GM19240 (cell line): ENCODE measurements at regions not wholly inside any gene's neighbourhood (a gene's known extent, or its start where the extent isn't known, plus 50 kb on each side); places are given as distances from the start of the nearest gene placed in this dataset.

Experiments
- DNase-seq: peaks from one replicate; pipeline ENCODE4 v3.0.0; 2011; ENCODE audit warnings: low spot score; ENCODE audit not compliant: insufficient read length

DNA sequence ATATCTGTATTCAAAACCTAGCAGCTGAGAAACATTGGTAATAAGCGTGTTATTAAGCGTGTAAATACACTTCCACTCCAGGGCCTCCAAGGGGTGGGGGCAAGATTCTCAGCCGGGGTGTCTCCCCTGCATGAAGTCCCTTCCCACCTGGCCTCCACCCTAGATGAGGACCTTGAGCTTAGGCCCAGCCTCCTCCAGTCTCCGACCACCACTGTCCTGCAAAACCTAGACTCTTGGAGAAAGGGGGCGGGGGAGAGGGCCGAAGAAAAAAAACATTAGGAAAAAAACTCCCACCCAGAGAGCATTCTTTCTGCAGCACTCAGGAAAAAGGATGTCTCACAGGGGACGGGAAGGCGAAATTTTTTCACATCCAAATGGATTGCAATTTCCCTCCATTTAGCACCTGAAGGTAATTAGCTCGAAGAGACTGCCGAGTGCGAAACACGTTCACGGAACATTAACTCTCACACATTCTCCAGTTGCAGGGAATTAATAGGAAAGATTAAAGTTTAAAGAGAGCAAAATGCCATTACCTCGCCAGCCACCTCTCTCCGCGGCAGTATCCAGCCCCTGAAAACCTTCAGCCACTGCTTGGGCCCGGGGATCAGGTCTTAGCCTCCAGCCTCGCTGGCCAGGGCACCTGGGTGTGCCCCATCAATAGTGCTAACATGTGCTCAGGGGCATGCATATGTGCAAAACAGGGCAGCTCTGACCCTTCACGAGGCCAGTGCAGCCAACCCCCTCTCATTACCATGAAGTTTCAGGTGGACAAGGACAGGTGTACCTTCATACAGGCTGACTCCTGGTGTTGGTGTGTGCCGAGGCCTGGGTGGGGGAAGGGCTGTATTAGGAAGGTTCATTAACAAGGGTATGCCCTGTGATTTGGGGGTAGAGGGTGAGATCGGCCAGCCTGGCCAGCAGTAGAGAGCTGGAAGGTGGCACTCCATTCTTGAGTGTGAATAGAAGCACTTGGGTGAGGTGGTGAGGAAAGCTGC lies 77.2 kb downstream of the HIF1AN start:
- DNase-seq = no peak

DNA sequence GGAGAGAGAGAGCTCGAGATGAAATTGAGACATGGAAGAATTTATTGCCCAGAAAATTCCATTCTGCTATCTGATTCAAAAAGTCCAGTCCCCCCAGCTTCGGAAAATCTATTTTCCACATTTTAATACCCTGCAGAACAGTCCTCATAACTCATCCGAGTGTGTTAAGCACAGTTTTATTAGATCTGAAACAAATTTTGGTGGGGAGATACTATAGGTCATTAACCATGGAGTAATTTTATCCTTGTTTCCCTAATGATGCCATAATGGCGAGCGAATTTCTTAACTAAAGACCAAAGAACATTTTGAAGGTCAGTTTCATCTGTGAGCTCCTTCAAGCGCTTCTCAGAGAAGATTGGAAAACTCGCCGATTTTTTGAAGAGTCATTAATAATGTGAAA lies 78.1 kb downstream of the HIF1AN start:
- DNase-seq = no peak

DNA sequence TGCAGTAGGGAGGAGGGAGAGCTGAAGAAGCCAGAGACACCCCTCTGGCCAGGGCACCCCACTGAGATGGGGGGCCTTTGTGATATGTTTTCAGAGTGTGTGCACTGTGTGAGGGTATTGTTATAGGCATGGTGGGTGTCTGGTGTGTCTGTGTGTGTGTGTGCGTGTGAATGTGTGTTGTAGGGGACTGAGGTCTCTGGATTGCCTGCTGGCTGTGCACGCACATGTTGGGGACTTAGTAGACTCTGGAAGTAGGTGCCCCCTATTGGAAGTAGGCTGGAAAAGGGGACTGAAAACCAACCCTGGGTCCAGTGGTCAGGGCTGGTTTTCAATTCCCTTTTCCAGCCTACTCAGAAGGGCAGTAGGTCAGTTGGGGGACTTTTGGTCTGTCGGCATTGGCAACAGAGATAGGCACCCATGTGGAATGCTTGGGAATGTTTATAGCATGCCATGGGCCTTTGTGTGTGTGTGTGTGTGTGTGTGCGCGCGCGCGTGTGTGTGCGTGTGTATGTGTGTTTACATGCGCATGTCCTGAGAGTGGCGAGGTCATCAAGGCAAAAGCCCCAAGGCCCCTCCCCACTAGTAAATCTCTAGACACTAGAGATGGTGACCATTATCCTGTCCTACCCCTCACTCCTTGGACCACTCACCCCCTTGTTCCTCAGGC lies 78.8 kb downstream of the HIF1AN start:
- DNase-seq = no peak

DNA sequence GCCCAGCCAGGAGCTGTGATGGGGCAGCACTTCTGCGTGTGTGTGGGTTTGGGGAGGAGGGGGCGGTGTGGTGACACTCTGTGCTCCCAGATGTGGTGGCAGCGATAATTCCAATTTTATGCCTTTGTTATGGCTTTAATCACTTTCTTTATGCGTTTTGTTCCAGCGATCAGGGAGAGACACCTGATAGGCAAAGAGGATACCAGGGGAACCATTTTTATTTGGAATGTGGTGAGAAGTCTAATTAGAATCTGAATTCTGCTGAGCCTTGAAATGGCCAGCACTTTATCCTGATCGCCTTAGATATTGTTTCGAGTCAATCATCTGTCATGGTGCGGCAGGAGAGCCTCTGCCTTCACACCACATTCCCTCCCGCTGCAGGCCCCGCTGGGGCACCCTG lies 79.5 kb downstream of the HIF1AN start:
- no peak for DNase-seq

DNA sequence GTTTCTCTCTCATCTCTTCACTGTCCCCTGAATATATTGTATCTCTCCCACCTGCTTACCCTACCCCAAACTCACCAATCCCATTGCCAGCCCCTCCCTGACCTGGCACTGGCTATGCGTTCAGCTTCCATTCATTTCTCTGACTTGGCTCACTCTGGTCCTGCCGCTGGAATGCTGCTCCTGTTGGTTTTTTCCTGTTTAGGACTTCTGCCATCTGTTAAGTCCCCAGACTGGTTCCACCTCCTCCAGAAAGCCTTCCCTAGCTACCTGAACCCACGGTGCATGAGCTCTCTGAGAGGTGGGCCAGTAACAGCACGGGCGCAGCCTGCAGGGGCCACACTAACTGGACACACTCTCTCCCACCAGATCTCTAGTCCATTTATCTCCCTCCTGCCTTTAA lies 80.2 kb downstream of the HIF1AN start:
- DNase-seq = no peak

DNA sequence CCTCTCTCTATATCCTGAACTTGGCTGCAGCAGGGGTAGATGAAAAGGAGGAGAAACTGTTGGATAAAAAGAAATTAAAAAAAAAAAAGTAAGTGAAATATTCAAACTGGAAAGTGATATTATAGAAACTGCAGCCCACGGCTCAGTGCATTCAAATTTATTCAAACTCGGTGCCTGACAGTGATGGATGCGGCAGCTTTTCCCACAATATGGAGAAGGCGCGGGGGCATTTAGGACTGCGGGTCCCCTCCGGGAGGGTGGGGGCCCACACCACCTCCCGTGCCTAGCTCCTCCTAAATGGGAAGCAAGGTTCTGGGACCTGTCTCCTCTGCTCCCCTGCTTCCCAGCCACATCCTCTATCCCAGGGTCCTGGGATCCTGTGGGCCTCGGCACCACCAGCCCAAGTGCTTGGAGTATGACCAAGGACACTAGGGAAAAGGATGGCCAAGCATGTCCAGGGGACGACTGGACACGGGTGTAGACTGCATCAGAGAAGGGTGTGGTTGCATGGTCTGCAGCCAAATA lies 82.4 kb downstream of the HIF1AN start:
- no peak for DNase-seq

DNA sequence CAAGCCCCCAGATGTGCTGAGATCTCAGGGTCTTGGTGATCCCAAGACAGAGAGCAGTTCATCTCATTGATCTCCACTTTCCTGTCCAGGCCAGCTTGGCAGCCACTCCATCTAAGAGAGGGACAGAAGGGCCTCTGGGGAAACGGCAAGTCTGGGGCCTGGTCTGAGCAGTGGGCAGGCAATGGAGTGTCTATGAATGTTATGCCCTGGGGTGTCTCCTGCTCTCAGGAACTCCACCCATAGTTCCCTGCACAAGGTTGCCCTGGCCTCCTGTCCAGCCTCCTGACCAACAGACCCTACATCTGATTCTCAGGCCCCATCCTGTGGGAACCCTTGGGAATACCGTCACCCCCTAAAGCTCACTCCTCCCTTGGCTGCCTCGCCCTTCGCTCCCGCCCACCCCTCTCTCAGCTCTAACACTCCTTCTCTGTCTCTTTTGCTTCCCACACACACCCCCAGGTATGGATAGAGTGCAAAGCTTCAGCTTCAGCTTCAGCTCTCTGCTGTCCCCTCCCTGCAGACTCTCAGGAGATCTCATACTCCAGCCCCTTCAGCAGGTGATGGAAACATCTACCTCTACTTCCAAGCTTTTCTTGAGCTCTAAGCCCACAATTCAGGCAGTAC lies 83.0 kb downstream of the HIF1AN start:
- DNase-seq = no peak

DNA sequence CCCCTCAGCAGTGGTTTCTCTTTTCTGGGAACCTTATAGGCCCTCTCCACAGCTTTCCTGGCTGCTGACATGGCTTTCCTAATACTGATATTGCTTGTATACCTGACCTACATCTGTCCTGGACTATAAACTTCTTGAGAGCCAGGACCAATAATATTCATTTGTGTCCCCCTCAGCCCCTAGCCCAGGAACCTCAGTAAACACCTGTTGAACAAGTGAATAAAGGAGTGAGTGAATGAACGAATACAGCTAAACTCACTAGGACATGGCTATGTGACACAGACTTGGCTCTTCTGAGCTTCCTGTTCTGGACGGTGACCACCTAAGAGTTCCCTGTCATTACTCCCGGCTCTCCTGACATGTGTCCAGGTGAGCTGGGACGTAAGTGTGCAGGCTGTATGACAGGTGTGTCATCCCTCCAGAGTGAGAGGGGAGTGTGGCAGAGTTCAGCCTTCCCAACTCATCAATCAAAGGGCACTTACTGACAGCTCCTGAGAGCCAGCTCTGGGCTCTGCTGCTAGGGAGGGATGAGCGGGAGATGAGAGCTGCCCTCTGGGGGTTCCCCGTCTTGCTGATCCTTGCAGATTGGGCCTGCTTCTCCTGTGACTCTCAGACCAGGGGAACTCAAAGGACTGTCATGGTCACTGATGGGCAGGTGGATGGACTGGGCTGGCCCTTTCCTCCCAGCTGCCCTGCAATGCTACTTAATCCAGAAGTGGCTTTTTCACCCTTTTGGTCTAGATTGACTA lies 84.5 kb downstream of the HIF1AN start:
- DNase-seq = no peak

DNA sequence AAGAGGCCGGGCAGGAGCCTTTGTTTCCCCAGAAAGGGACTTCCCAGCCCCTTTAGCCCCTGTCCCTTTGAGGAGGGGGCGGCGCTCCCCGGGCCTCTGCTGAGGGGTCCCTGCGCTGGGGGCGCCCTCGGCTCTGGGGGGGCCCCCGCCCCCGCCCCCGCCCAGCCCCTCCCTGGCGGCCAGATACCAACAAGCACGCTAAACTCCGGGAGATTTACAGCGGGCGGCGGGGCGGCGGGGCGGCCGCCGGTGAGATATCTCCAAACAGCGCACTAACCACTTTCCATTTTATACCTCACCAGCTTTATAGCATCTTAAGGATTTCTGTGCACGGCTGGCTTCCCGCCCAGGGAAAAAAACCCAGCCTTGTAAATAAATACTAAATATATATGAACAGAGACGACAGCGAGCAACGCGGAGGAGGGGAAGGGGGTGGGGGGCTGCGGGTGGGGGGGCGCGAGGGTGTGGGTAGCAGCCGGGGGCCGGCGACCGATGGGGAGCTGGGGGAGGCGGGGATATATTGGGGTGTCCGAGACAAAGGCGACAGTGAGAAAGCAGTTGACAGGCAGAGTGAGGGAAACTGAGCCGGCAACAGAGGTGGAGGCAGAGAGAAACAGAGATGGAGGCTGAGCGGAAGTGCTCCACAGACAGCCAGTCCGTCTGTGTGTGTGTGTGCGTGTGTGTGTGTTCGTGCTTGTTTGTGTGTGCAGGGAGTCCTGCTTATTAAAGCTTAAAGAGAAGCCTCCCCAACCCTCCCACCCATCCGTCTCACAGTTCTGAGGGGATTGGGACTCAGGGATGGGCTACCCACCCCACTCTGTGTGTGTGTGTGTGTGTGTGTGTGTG lies 85.8 kb downstream of the HIF1AN start:
- no peak for DNase-seq

DNA sequence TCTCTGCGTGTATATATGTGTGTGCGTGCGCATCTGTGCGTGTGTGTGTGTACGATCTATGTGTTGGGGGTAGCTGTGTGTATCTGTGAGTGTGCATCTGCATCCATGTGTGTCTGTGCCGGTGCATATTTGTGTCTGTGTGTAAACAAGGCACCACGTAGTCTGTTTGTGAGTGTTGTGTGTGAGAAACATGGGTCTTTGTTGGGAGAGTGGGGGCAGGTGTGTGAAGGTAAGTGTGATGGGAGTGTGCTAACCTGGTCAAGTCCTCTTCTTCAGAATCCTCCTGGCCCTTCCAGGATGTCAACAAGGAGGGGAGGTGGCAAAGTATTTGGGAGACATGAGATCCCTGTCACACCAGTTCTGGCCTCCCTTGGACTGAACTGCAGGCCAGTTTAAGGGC lies 87.2 kb downstream of the HIF1AN start:
- DNase-seq = no peak

DNA sequence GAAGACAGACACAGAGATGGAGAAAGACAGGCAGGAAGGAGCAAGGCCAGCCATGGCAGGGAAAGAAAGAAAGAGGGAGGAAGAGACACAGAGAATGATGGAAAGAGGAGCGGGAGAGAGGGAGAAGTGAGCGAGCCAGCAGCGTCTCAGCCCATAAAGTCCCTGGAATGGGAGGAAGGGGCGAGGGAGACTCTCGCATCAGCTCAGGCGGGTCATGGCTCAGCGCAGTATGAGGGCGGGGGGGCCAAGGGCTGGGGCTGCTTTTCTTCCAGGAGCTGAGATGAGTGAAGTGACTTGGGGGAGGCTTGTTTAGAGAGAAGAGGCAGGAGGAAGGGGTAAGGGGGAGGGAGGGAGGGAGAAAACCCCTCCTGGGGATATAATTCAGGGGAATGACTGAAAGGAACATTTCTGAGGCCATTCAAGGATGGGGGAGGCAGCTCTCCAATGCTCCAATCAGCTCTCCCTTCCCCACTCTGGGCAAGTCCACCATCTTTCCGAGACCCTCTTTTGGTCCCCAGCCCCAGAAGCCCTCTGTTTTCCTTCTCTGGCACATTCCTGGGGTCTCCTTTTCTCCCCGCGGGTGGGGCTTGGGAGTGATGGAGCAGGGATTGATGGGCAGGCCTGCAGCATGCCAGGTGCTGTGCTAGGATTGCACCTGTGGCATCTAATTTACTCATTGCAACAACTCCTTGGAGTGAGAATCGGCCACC lies 87.9 kb downstream of the HIF1AN start:
- no peak for DNase-seq

DNA sequence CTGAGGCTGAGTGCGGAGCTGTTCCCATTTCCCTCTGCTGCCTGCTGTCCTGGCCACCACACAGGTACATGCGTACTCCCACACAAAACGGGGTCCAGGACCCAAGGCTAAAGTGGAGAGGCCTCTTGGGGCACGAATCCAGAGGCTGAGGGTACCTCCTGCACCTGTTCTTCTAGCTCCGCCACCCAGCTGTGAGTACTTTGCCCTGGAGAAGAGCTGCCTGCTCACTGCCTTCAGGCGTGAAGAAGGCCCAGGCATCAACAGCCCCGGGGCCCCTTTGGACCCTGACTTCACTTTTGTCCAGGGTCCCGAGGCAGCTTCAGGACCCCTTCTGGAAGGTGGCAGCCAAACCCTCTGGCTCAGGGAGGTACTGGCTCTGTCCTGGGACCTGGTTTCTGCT lies 88.6 kb downstream of the HIF1AN start:
- DNase-seq = no peak

DNA sequence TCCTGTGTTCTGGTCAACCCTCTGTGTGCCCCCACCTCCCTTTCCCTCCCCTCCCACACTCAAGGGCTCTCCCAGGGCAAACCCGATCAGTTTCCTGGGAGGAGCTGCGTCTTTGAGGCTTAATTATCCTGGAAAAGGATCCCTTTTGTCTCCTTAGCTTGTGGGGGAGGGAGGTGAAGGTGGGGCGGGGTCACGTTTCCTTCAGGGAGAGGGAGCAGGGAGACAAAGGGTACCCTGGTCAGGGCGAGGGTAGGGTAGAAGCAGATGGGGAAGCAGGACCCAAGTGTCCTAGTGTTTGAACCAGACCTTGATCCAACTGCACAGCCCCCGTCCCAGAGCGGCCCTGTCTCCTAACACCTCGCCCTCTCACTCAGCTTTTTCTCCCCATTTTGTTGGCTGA lies 90.1 kb downstream of the HIF1AN start:
- DNase-seq = no peak

DNA sequence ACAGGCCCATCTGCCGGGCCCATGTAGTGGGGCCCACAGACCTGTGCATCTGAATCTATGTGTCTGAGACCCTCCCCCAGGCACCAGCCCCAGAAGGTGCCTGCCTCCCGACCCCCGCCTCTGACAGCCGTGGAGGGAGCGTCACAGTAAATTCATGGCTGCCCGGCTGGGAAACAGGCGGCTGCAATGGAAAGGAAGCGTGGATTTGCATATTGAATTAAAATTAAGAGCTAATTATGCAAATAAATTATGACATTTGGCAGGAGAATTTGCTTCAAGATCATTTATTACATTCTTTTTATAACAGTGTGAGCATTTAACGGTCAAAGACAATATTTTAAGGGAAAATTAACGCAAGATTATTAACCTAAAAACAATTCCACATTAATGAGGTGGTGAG lies 92.3 kb downstream of the HIF1AN start:
- DNase-seq = no peak

DNA sequence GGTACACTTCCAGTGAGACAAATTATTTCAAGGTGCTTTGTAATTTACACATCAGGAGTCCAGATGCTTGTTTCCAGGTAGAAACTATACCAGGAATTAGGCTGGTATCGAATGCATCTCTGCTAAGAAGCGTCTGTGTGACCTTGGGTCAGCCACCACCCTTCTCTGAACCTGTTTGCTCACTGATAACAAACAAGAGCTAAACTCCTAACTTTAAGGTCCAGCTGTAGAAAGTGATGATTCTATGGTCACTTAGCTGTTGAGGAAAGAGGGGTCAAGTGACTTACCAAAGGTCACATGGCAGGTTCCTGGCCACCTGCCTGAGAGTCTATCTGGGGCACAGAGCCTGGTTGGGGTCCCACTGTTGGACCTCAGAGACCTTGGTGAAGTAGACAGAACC lies 95.4 kb downstream of the HIF1AN start:
- no peak for DNase-seq

DNA sequence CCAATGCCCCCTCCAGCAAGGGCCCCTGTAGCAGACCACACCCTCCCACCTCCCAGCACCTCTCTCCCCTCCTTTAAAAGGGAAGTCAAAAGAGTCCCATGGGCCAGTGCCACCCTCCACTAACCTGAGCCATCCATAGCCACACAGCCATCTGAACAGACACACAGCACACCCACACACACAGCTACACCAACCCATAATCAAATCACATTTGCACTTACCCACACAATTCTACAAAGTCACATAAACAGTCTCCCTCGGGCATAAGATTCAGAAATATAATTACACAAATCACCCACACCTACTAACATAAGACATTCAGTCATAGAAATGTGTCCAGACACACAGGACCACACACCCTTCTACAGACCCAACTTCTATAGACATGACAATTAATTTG lies 96.3 kb downstream of the HIF1AN start:
- no peak for DNase-seq

DNA sequence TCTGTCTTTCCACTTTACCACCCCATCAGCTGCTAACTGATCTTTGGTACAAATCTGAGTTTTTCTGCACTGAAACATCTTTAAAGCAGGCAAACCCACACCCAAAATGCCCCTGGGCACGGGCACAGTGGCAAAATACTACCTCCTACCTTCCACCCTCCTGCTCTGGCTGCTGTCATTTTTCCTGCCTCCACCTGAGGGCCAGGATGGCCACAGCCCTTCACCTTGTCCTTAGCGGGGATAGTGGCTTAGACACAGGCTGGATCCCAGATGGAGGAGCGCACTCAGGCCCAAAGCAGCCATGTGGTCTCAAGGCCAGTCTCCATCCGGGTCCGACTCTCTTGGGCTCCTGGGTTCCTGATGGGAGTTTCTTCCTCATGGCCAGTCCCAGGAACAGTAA lies 98.3 kb downstream of the HIF1AN start:
- no peak for DNase-seq

DNA sequence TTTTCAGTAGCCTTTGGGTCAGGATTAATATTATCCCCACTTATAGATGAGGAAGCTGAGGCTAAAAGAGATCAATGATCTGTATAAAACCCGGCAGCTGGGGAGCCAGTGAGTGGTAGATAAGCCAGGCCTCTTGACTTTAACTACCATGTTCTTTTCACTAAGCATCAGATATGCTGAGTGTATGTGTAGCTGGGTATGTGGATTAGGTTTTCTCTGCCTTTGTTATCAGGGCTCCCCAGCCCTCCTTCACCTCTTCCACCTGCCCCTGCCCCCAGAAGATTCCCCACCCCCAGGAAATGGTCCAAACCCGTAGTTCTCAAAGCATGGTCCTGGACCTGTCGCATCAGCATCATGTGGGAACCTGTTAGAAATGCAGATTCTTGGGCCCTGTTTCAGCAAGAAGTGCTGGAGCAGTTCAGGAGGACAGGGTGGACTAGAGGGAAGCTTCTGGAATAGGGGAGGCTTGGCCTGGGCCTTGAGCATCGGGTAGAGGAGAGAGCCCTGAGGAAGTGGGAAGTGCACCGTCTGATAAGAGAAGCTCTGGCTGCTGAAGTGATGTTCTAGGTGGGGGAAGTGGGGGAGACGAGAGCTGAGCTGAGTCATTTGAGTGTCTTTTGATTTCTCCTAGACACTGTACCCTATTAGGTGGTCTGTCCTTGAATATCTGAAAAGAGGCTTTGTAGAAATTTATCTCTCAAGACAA lies 101.3 kb downstream of the HIF1AN start:
- no peak for DNase-seq

DNA sequence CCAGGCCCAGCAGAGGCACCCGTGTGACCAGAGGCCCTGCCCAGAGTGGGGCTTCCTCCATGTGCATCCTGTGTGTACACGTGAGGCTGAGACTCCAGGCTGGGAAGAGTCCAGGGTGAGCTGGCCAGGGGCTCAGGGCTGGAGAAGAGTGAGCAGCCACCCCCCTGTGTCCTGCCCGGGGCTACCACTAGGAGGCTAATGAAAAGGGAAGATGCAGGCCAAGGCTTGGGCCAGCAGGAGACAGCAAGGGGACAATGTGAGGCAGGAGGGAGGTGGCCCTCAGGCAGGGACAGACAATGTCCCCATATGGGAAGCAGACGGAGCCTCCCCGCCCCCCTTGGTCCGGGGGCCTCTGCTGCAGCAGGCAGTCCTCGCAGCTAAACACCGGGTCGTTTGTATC lies 102.0 kb downstream of the HIF1AN start:
- DNase-seq = no peak
